RWPE2 (cell line): ENCODE measurements at regions not wholly inside any gene's neighbourhood (a gene's known extent, or its start where the extent isn't known, plus 50 kb on each side); places are given as distances from the start of the nearest gene placed in this dataset.

Experiments
- ATAC-seq: fragments of 200-7000 bp; cut with Tn5 transposase; 3 replicates; pipeline ENCODE4 v1.9.1; 2021; ENCODE audit warnings: low read depth
- DNase-seq: peaks from one replicate; pipeline ENCODE4 v3.0.0-alpha.2; 2020; ENCODE audit warnings: low spot score
- H3K27ac ChIP-seq: fragments of 450-650 bp; 2 replicates; pipeline ENCODE4 v1.5.1; 2017; ENCODE audit warnings: mild to moderate bottlenecking; ENCODE audit not compliant: poor library complexity, severe bottlenecking
- H3K27me3 ChIP-seq: fragments of 250-450 bp; sonication (Bioruptor Pico); 2 replicates; pipeline ENCODE4 v1.5.1; 2021; ENCODE audit warnings: mild to moderate bottlenecking, moderate library complexity; ENCODE audit not compliant: insufficient read depth, poor library complexity, severe bottlenecking
- H3K36me3 ChIP-seq: fragments of 250-450 bp; sonication (Bioruptor Pico); 2 replicates; pipeline ENCODE4 v1.5.1; 2020; ENCODE audit warnings: low read depth, mild to moderate bottlenecking, moderate library complexity
- H3K4me1 ChIP-seq: fragments of 250-450 bp; sonication (Bioruptor Pico); 2 replicates; pipeline ENCODE4 v1.5.1; 2021; ENCODE audit warnings: mild to moderate bottlenecking, moderate library complexity; ENCODE audit not compliant: insufficient read depth, poor library complexity, severe bottlenecking
- H3K4me3 ChIP-seq: fragments of 250-450 bp; sonication (Bioruptor Pico); 2 replicates; pipeline ENCODE4 v1.5.1; 2021; ENCODE audit warnings: mild to moderate bottlenecking, moderate library complexity; ENCODE audit not compliant: severe bottlenecking
- H3K9me3 ChIP-seq: fragments of 250-450 bp; sonication (Bioruptor Pico); 2 replicates; pipeline ENCODE4 v1.5.1; 2021; ENCODE audit warnings: mild to moderate bottlenecking, moderate library complexity; ENCODE audit not compliant: severe bottlenecking
- CTCF ChIP-seq: fragments of 450-650 bp; IDR thresholded peaks from one replicate; pipeline ENCODE4 v1.5.1; 2017; ENCODE audit warnings: mild to moderate bottlenecking, moderate library complexity; ENCODE audit not compliant: poor library complexity, severe bottlenecking

GRCh38 chr7:67809586-67809985 lies 813.0 kb downstream of the TYW1 start:
- no peak overlapping the region for H3K27ac ChIP-seq

GRCh38 chr7:67813621-67814292 lies 817.1 kb downstream of the TYW1 start:
- H3K27ac ChIP-seq = no peak overlapping the region
- no peak for TF ChIP-seq CTCF
- H3K27me3 ChIP-seq = no peaks in the 10 kb centered on the region
- DNase-seq (no peak), ATAC-seq (no peak)
- H3K36me3 ChIP-seq = no peaks in the 10 kb centered on the region
- H3K9me3 ChIP-seq = no peaks in the 10 kb centered on the region
- no peaks in the 10 kb centered on the region for H3K4me1 ChIP-seq
- no peak overlapping the region for H3K4me3 ChIP-seq

More at GRCh38 chr7:67809586-67809985, 813.0 kb downstream of the TYW1 start:
- no peaks in the 10 kb centered on the region for H3K36me3 ChIP-seq
- H3K27me3 ChIP-seq = no peaks in the 10 kb centered on the region
- no peak for TF ChIP-seq CTCF
- no peak overlapping the region for H3K4me3 ChIP-seq
- ATAC-seq (no peak), DNase-seq (no peak)
- H3K4me1 ChIP-seq = no peaks in the 10 kb centered on the region
- no peaks in the 10 kb centered on the region for H3K9me3 ChIP-seq

DNA sequence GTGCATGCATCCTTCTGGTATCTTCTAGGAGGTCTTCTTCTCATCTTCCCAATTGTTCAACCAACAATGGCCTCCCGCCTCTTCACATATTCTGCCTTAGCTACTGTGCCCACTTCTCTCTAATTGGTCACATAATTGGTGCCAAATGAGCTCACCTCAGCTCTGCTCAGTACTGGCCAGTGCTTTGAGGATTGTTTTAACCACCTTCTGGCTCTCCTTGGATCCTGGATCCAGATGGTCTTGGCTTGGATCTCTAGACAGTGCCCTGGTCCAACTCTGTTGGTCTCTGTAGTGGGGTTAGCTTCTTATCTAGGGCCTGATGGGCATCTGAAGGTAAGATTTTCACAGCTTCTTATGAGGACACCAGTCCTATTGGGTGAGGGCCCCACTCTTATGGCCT lies 820.8 kb downstream of the TYW1 start:
- Histone ChIP-seq H3K4me1 (no peaks in the 10 kb centered on the region), H3K36me3 (no peaks in the 10 kb centered on the region), H3K27ac (no peak overlapping the region), H3K27me3 (no peaks in the 10 kb centered on the region), H3K4me3 (no peak overlapping the region), H3K9me3 (no peaks in the 10 kb centered on the region)
- DNase-seq (no peak), ATAC-seq (no peak)
- TF ChIP-seq CTCF = no peak

DNA sequence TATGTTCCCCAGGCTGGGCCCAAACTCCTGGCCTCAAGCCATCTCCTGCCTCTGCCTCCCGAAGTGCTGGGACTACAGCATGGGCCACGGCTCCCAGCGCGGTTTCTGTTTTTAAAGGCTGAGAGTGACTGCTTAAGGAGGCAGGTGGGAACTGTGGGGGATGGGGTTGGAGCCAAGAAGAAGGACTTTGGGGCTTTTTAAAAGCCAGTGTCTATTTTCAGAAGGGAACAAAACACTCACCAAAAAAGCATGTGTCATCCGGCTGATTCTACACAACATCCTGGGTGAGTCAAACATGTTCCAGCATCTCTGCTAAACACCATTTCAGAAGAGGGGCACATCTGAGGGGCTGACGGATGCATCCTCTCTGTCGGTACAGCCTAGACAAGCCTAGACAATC lies 824.5 kb downstream of the TYW1 start:
- TF ChIP-seq CTCF = no peak
- Histone ChIP-seq H3K4me1 (no peaks in the 10 kb centered on the region), H3K36me3 (no peaks in the 10 kb centered on the region), H3K27me3 (no peaks in the 10 kb centered on the region), H3K27ac (no peak overlapping the region), H3K9me3 (no peaks in the 10 kb centered on the region), H3K4me3 (no peak overlapping the region)
- DNase-seq (no peak), ATAC-seq (no peak)

DNA sequence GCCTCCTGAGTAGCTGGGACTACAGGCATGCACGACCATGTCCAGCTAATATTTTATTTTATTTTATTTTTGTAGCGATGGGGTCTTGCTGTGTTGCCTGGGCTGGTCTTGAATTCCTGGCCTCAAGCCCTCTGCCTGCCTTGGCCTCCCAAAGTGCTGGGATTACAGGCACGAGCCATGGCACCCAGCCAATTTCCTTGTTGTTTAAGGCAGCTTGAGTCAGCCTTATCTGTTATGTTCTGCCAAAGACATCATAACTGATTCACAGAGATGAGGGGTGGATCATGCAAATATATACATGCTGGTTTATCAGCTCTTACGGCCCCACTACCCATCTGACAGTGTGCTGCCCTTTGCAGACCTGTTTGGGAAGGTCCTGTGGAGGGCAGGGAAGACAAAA lies 826.7 kb downstream of the TYW1 start:
- no peaks in the 10 kb centered on the region for H3K9me3 ChIP-seq
- no peak for DNase-seq
- no peak for TF ChIP-seq CTCF
- H3K36me3 ChIP-seq = no peaks in the 10 kb centered on the region
- H3K27me3 ChIP-seq = no peaks in the 10 kb centered on the region
- no peak overlapping the region for H3K27ac ChIP-seq
- no peaks in the 10 kb centered on the region for H3K4me1 ChIP-seq
- H3K4me3 ChIP-seq = no peak overlapping the region
- ATAC-seq = no peak
